ENCODE measurements at regions not wholly inside any gene's neighbourhood (a gene's known extent, or its start where the extent isn't known, plus 50 kb on each side); places are given as distances from the start of the nearest gene placed in this dataset.

DNA sequence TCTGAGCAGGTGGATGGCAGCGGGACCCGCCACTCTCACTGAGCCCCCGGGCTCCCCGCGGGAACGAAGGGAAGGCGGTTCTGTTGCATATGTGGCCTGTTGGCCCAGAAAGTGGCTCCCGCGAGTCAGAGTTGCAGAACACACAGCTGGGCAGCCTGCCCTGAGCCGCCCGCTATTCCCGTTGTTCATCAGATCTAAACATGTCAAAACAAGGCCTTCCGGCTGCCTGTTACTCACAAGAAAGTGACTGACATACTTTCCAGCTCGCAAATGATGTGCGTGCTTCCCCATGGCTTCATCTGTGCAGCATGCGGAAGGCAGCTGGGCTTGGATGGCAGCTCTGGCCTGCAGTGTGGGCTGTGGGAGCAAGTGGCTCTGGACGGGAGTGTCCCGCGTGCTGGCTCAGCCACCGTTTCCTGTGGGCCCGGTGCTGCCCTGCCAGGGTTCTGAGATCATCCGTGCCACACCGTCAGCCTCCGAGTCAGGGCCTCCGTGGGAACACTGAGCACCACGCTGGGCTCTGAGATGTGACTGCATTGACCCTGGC, 227.3 kb downstream of the ERMARD start:
- TF ChIP-seq USF1 (IDR thresholded peaks at IDR 0.05; ENCODE audit: borderline replicate concordance, low read depth) (no peak), POLR2AphosphoS5 (IDR thresholded peaks at IDR 0.05; ENCODE audit: low read depth, low read length) (no peak), JUND (IDR thresholded peaks at IDR 0.05) (no peak), SMC3 (IDR thresholded peaks at IDR 0.05; ENCODE audit: low read depth, low read length) (no peak), RXRA (IDR thresholded peaks at IDR 0.05; ENCODE audit: borderline replicate concordance, low read depth) (no peak), GATA2 (CRISPR knock-in tag; IDR thresholded peaks at IDR 0.05) (no peak), REST (IDR thresholded peaks at IDR 0.05; ENCODE audit: low read depth, low read length) (no peak), FOSL2 (IDR thresholded peaks at IDR 0.05; ENCODE audit: borderline replicate concordance, low read depth) (no peak), MXI1 (IDR thresholded peaks at IDR 0.05; ENCODE audit: low read depth, low read length) (no peak), RAD21 (IDR thresholded peaks at IDR 0.05; ENCODE audit: low read length) (no peak), TCF12 (IDR thresholded peaks at IDR 0.05) (no peak), USF2 (IDR thresholded peaks at IDR 0.05; ENCODE audit: borderline replicate concordance, low read depth, low read length) (no peak), TAF1 (IDR thresholded peaks at IDR 0.05; ENCODE audit: borderline replicate concordance, low read depth, low read length) (no peak), RFX5 (IDR thresholded peaks at IDR 0.05; ENCODE audit: low read length) (no peak), TEAD4 (IDR thresholded peaks at IDR 0.05; ENCODE audit: borderline replicate concordance, insufficient read depth) (no peak), MAX (IDR thresholded peaks at IDR 0.05; ENCODE audit: low read depth) (no peak), CHD2 (IDR thresholded peaks at IDR 0.05; ENCODE audit: low read length, partially characterized antibody) (no peak)
- TF ChIP-seq, protein P1, sequence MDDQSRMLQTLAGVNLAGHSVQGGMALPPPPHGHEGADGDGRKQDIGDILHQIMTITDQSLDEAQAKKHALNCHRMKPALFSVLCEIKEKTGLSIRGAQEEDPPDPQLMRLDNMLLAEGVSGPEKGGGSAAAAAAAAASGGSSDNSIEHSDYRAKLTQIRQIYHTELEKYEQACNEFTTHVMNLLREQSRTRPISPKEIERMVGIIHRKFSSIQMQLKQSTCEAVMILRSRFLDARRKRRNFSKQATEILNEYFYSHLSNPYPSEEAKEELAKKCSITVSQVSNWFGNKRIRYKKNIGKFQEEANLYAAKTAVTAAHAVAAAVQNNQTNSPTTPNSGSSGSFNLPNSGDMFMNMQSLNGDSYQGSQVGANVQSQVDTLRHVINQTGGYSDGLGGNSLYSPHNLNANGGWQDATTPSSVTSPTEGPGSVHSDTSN (IDR thresholded peaks at IDR 0.05), result no peak
- TF ChIP-seq, protein P2, sequence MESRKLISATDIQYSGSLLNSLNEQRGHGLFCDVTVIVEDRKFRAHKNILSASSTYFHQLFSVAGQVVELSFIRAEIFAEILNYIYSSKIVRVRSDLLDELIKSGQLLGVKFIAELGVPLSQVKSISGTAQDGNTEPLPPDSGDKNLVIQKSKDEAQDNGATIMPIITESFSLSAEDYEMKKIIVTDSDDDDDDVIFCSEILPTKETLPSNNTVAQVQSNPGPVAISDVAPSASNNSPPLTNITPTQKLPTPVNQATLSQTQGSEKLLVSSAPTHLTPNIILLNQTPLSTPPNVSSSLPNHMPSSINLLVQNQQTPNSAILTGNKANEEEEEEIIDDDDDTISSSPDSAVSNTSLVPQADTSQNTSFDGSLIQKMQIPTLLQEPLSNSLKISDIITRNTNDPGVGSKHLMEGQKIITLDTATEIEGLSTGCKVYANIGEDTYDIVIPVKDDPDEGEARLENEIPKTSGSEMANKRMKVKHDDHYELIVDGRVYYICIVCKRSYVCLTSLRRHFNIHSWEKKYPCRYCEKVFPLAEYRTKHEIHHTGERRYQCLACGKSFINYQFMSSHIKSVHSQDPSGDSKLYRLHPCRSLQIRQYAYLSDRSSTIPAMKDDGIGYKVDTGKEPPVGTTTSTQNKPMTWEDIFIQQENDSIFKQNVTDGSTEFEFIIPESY (IDR thresholded peaks at IDR 0.05; ENCODE audit: borderline replicate concordance, low read depth), result no peak
- TF ChIP-seq, protein P3, sequence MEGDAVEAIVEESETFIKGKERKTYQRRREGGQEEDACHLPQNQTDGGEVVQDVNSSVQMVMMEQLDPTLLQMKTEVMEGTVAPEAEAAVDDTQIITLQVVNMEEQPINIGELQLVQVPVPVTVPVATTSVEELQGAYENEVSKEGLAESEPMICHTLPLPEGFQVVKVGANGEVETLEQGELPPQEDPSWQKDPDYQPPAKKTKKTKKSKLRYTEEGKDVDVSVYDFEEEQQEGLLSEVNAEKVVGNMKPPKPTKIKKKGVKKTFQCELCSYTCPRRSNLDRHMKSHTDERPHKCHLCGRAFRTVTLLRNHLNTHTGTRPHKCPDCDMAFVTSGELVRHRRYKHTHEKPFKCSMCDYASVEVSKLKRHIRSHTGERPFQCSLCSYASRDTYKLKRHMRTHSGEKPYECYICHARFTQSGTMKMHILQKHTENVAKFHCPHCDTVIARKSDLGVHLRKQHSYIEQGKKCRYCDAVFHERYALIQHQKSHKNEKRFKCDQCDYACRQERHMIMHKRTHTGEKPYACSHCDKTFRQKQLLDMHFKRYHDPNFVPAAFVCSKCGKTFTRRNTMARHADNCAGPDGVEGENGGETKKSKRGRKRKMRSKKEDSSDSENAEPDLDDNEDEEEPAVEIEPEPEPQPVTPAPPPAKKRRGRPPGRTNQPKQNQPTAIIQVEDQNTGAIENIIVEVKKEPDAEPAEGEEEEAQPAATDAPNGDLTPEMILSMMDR (IDR thresholded peaks at IDR 0.05), result no peak
- Histone ChIP-seq H3K9me3 (no peaks in the 10 kb centered on the region), H4K20me1 (ENCODE audit: insufficient read depth) (no peaks in the 10 kb centered on the region), H3K9ac (no peak overlapping the region), H3K27ac (ENCODE audit: low read depth in 2 of 2, low read length in 1 of 2) (no peak overlapping the region), H3K79me2 (ENCODE audit: insufficient read depth) (no peaks in the 10 kb centered on the region), H3K4me3 (ENCODE audit: low read depth in 2 of 2, low read length in 1 of 2) (no peak overlapping the region), H3K27me3 (ENCODE audit: insufficient read depth) (no peaks in the 10 kb centered on the region), H3K4me1 (ENCODE audit: control insufficient read depth in 1 of 2, insufficient read depth in 2 of 2, low read depth in 1 of 2, low read length in 1 of 2) (no peaks in the 10 kb centered on the region; a peak in 1 of 4 replicates), H3K9me2 (no peaks in the 10 kb centered on the region), H3K4me2 (no peak overlapping the region), H3K36me3 (replicated peaks in 1 of 2; ENCODE audit: control insufficient read depth in 1 of 2, insufficient read depth in 2 of 2, low read length in 1 of 2) (no peaks in the 10 kb centered on the region), H2AFZ (ENCODE audit: low read depth) (no peak overlapping the region), H3F3A (replicated peaks; ENCODE audit: insufficient read depth) (no peaks in the 10 kb centered on the region)
- WGBS (ENCODE audit: low lambda C conversion rate), result 51% methylated on average over 15 of the region's 26 CpGs
- DNase-seq, result no peak
- ChIA-PET CTCF (interaction anchor here (0.6 to 1.0 kb wide), 2 partner anchors 13 to 147 kb away, joined by 3 to 4 read pairs; no protein-coding TSS in a partner anchor), POLR2A (no interaction called here)

Measured in SK-N-SH (cell line).